SU-DHL-6 (cell line): ENCODE measurements at regions not wholly inside any gene's neighbourhood (a gene's known extent, or its start where the extent isn't known, plus 50 kb on each side); places are given as distances from the start of the nearest gene placed in this dataset.

ENCODE experiments used
- H2AFZ ChIP-seq: fragments of 200-600 bp; sonication (generic); 2 replicates; pipeline ENCODE4 v1.6.1; 2014; ENCODE audit warnings: low read depth, mild to moderate bottlenecking, moderate library complexity, mixed read lengths, antibody characterized with exemption, low read length; ENCODE audit not compliant: severe bottlenecking
- H3F3A ChIP-seq: fragments of 200-600 bp; shearing (Covaris generic); 2 replicates; pipeline ENCODE4 v1.6.0; 2016; ENCODE audit warnings: antibody characterized with exemption, mild to moderate bottlenecking; ENCODE audit not compliant: insufficient read depth
- H3K27ac ChIP-seq: fragments of 200-600 bp; sonication (generic); 2 replicates; pipeline ENCODE4 v1.5.1; 2016; ENCODE audit warnings: low read depth, mild to moderate bottlenecking, low read length, moderate library complexity, mixed read lengths
- H3K27me3 ChIP-seq: fragments of 200-600 bp; sonication (generic), shearing (Covaris generic); 2 replicates; pipeline ENCODE4 v1.6.0; 2014; ENCODE audit warnings: mild to moderate bottlenecking, low read length
- H3K36me3 ChIP-seq: fragments of 200-600 bp; sonication (generic); 2 replicates; pipeline ENCODE4 v1.6.1; 2014; ENCODE audit warnings: mild to moderate bottlenecking, low read length, mixed read lengths
- H3K4me2 ChIP-seq: fragments of 300-600, 200-600 bp; shearing (Covaris generic), sonication (generic); 2 replicates; pipeline ENCODE4 v1.6.0; 2014; ENCODE audit warnings: low read length, low read depth, mild to moderate bottlenecking; ENCODE audit not compliant: poor library complexity, severe bottlenecking
- H3K4me3 ChIP-seq: fragments of 200-600 bp; sonication (generic); 2 replicates; pipeline ENCODE4 v1.5.1; 2014; ENCODE audit warnings: antibody characterized with exemption, low read length, mild to moderate bottlenecking, mixed read lengths; ENCODE audit not compliant: insufficient read depth, poor library complexity, severe bottlenecking
- H3K79me2 ChIP-seq: fragments of 200-600 bp; sonication (generic); 2 replicates; pipeline ENCODE4 v1.6.1; 2014; ENCODE audit warnings: mild to moderate bottlenecking, low read length, moderate library complexity; ENCODE audit not compliant: insufficient read depth
- H3K9ac ChIP-seq: fragments of 200-600 bp; sonication (generic); 2 replicates; pipeline ENCODE4 v1.7.0; 2014; ENCODE audit warnings: mild to moderate bottlenecking, low read length
- H3K9me2 ChIP-seq: fragments of 200-600 bp; sonication (generic); replicated peaks from 2 replicates; pipeline ENCODE4 v1.6.1; 2014; ENCODE audit warnings: low read length; ENCODE audit not compliant: insufficient read depth
- H3K9me3 ChIP-seq: fragments of 200-600 bp; sonication (generic); 2 replicates; pipeline ENCODE4 v1.6.1; 2014; ENCODE audit warnings: low read length, mixed read lengths; ENCODE audit not compliant: insufficient read depth
- H4K20me1 ChIP-seq: fragments of 200-600 bp; sonication (generic); 2 replicates; pipeline ENCODE4 v1.6.1; 2014; ENCODE audit warnings: low read depth, mild to moderate bottlenecking, antibody characterized with exemption, low read length, moderate library complexity, mixed read lengths
- CTCF ChIP-seq: fragments of 200-600 bp; sonication (generic); IDR thresholded peaks from one replicate; pipeline ENCODE4 v1.5.1; 2017; ENCODE audit warnings: antibody characterized with exemption, mild to moderate bottlenecking, low read length, moderate library complexity; ENCODE audit not compliant: insufficient read depth, poor library complexity, severe bottlenecking
- EZH2phosphoT487 ChIP-seq: fragments of 200-600 bp; sonication (generic), shearing (Covaris generic); conservative IDR thresholded peaks from 2 replicates; pipeline ENCODE4 v1.6.1; 2018; ENCODE audit warnings: mild to moderate bottlenecking, antibody characterized with exemption, low read length, moderate library complexity, mixed read lengths

GRCh38 chr10:101299211-101299610 lies 54.8 kb upstream of the BTRC start:
- H3K4me2 ChIP-seq = no peak overlapping the region
- H4K20me1 ChIP-seq = no peaks in the 10 kb centered on the region
- no peaks in the 10 kb centered on the region for H3K36me3 ChIP-seq
- TF ChIP-seq EZH2phosphoT487 = no peak
- no peak for TF ChIP-seq CTCF
- no peaks in the 10 kb centered on the region for H3F3A ChIP-seq
- no peak overlapping the region for H3K4me3 ChIP-seq
- H3K27me3 ChIP-seq = no peaks in the 10 kb centered on the region
- no peaks in the 10 kb centered on the region for H3K9me2 ChIP-seq
- no peak overlapping the region for H3K9ac ChIP-seq
- H3K27ac ChIP-seq = no peak overlapping the region
- H3K79me2 ChIP-seq = no peaks in the 10 kb centered on the region
- H3K9me3 ChIP-seq = no peaks in the 10 kb centered on the region
- no peak overlapping the region for H2AFZ ChIP-seq

GRCh38 chr10:101301111-101301731 lies 52.7 kb upstream of the BTRC start:
- Histone ChIP-seq H3K4me3 (no peak overlapping the region), H3K27me3 (no peaks in the 10 kb centered on the region), H3K79me2 (no peaks in the 10 kb centered on the region), H3F3A (no peaks in the 10 kb centered on the region), H4K20me1 (no peaks in the 10 kb centered on the region), H3K9me3 (no peaks in the 10 kb centered on the region), H2AFZ (no peak overlapping the region), H3K27ac (no peak overlapping the region), H3K36me3 (no peaks in the 10 kb centered on the region), H3K4me2 (no peak overlapping the region), H3K9ac (no peak overlapping the region), H3K9me2 (no peaks in the 10 kb centered on the region)
- TF ChIP-seq CTCF (peak; percentile 23), EZH2phosphoT487 (no peak)

- Histone ChIP-seq H3F3A (no peaks in the 10 kb centered on the region), H4K20me1 (no peaks in the 10 kb centered on the region), H3K4me2 (no peak overlapping the region), H3K9me2 (no peaks in the 10 kb centered on the region), H3K27ac (no peak overlapping the region), H2AFZ (no peak overlapping the region), H3K9ac (no peak overlapping the region), H3K27me3 (no peaks in the 10 kb centered on the region), H3K9me3 (no peaks in the 10 kb centered on the region), H3K79me2 (no peaks in the 10 kb centered on the region), H3K36me3 (no peaks in the 10 kb centered on the region), H3K4me3 (no peak overlapping the region)
- TF ChIP-seq CTCF = no peak
- no peak for TF ChIP-seq EZH2phosphoT487
These were observed 50.8 kb upstream of the BTRC start for GRCh38 chr10:101303087-101303703.
